HG03064 (cell line): ENCODE measurements at regions not wholly inside any gene's neighbourhood (a gene's known extent, or its start where the extent isn't known, plus 50 kb on each side); places are given as distances from the start of the nearest gene placed in this dataset.
"Not testable (repeated sequence)": the region's sequence is repeated elsewhere in the genome, so short reads cannot be mapped to it uniquely, and the experiment has no call there.

ENCODE experiments used
- ATAC-seq: cut with Tn5 transposase; IDR thresholded peaks from one replicate; pipeline ENCODE4 v1.9.1; 2021; ENCODE audit warnings: low read depth; ENCODE audit not compliant: unreplicated experiment

- ATAC-seq = no peak
Measured at GRCh38 chr10:52532650-52533290, 218.7 kb downstream of the DKK1 start.

GRCh38 chr10:52533986-52534385 lies 219.9 kb downstream of the DKK1 start:
- no peak for ATAC-seq

- no peak for ATAC-seq
Measured at GRCh38 chr10:52539463-52539862, 225.4 kb downstream of the DKK1 start.

GRCh38 chr10:52540479-52540984 lies 226.5 kb downstream of the DKK1 start:
- no peak for ATAC-seq

GRCh38 chr10:52541006-52541473 lies 227.0 kb downstream of the DKK1 start:
- no peak for ATAC-seq

GRCh38 chr10:52542906-52543305 lies 228.8 kb downstream of the DKK1 start:
- ATAC-seq = no peak

GRCh38 chr10:52551046-52551445 lies 221.5 kb downstream of the MBL2 start:
- no peak for ATAC-seq

- ATAC-seq = no peak
Measured at GRCh38 chr10:52558090-52558489, 214.5 kb downstream of the MBL2 start.

- ATAC-seq = no peak
Measured at GRCh38 chr10:52561322-52561721, 211.3 kb downstream of the MBL2 start.

- ATAC-seq = no peak
Measured at GRCh38 chr10:52563360-52563759, 209.2 kb downstream of the MBL2 start.

GRCh38 chr10:52566471-52567246 lies 205.9 kb downstream of the MBL2 start:
- ATAC-seq = no peak

- ATAC-seq = no peak
Measured at GRCh38 chr10:52567247-52567580, 205.4 kb downstream of the MBL2 start.

GRCh38 chr10:52568309-52568708 lies 204.3 kb downstream of the MBL2 start:
- ATAC-seq = no peak

- ATAC-seq = no peak
Measured at GRCh38 chr10:52570490-52570889, 202.1 kb downstream of the MBL2 start.

- ATAC-seq = no peak
Measured at GRCh38 chr10:52571018-52571417, 201.6 kb downstream of the MBL2 start.

- ATAC-seq = no peak
Measured at GRCh38 chr10:52571516-52572182, 200.9 kb downstream of the MBL2 start.

GRCh38 chr10:52573347-52573746 lies 199.2 kb downstream of the MBL2 start:
- no peak for ATAC-seq

- ATAC-seq = no peak
Measured at GRCh38 chr10:52574697-52575096, 197.9 kb downstream of the MBL2 start.

- ATAC-seq = no peak
Measured at GRCh38 chr10:52577047-52577446, 195.5 kb downstream of the MBL2 start.

GRCh38 chr10:52578871-52579405 lies 193.6 kb downstream of the MBL2 start:
- ATAC-seq = no peak

GRCh38 chr10:52581636-52582035 lies 190.9 kb downstream of the MBL2 start:
- ATAC-seq = not testable (repeated sequence)
